T-helper 22 cell (primary cell): ENCODE measurements at regions not wholly inside any gene's neighbourhood (a gene's known extent, or its start where the extent isn't known, plus 50 kb on each side); places are given as distances from the start of the nearest gene placed in this dataset.

Experiments
- DNase-seq: peaks from one replicate; pipeline ENCODE4 v3.0.0-alpha.2; 2020; ENCODE audit warnings: low read depth

DNA sequence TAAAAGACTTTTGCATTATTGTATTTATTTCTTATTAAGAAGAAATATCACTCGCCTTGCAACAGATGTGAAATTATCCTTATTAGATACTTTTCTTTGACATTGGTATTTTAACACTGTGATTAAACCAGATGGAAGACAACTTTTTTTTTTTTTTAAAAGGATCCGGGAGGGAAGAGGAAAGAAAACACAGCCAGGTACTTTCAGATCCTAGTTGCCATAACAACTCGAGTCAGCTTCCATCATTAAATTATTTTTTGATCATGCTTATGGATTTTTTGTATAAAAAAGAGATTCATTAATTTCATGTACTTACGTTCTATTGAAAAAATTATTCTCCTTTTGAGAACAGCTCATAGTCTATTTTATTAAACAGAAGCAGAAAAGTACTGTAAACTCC is 515.7 kb downstream of the TBC1D4 start:
- no peak for DNase-seq

GRCh38 chr13:74945637-74946036 is 536.3 kb downstream of the TBC1D4 start:
- DNase-seq, result no peak

DNA sequence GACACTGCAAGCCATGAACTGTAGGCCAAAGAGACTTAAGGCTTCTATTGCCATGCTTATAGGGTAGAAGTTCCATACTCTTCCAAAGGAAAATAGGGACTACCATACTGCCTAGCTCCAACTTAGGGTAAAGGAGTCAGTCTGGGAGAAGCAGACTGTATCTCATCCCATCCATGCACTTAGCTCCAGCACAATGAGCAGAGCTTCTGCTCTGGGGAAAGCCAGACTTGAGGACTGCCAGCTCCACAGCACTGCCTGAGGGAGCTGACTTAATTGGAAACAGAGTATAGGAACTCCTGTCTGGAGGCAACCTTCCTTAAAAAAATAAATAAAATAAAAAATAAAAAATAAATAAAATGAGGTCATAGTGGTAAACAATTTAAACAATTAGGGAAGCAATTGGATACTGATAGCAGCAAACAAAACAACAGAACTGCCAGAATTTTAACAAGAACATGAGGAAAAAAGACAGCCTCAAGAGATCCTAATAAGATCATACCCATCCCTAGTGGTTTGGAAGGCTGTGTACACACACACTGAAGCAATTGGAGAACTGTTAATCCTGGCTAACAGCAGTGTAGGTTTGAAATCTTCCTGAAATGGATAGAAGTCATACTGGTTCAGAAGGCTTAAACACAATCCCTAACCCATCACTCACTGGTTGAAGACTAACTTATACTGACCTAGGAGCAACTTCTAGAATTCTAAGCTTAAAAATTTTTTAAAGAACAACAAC is 550.1 kb downstream of the TBC1D4 start:
- no peak for DNase-seq

DNA sequence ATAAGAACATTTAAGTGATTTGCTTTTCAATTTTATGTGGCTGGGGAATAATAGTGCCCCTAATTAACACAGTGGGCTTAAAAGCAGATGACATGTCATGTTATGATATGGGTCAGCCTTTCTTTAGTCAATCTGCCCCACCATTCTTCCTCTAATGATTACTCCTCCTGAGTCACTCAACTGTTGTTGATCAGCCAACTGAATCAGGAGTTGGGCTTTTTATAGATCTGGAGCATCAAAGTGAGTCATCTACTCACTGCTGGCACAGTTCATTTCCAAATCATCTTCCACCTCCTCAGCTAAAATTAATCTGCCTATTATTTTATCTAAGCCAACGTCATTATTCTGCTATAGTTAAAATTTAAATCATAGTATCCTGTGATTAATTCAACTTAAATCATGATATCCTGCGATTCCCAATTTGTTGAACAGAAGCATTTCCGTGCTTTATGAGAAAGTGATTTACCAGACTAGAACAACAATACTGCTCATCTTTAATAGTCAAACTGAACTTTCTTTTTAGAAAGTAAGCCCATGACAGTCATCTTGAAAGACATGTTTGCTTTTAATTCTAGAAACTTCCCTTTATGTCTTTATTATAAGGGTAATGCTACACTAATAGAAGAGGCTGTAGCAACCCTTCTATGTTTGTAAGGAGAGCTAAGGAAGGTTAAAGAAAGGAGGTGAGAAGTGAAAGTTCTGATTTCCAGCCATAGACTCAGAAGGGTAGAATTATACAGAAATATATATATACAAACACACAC is 551.4 kb downstream of the TBC1D4 start:
- no peak for DNase-seq

DNA sequence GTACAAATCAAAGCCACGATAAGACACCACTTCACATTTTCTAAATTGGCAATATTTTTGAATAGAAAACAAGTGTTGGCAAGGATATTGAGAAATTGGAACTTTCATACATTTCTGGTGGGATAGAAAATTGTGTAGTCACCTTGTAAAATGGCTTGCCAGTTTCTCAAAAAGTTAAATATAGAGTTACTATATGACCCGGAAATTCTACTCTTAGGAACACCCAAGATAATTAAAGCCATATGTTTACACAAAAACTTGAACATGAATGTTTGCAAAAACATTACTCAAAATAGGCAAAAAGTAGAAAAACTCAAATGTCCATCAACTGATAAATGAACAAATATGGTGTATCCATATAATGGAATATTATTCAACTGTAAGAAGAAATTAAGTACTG is 552.5 kb downstream of the TBC1D4 start:
- DNase-seq, result no peak

DNA sequence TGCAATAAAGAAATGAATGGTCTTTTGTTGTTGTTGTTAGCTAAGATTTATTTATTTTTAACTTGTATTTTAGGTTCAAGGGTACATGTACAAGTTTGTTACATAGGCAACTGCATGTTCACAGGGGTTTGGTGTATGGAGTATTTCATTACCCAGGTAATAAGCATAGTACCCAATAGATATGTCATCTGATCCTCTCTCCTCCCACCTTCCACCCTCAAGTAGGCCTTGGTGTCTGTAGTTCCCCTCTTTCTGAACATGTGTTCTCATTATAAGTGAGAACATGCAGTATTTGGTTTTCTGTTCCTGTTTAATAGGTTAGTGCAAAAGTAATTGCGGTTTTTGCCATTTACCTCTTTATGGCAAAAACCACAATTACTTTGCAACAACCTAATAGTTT is 554.1 kb downstream of the TBC1D4 start:
- DNase-seq, result no peak

GRCh38 chr13:74922963-74923362 is 559.0 kb downstream of the TBC1D4 start:
- DNase-seq, result no peak

GRCh38 chr13:74921326-74921725 is 560.6 kb downstream of the TBC1D4 start:
- no peak for DNase-seq

- no peak for DNase-seq
These were observed 561.0 kb downstream of the TBC1D4 start for GRCh38 chr13:74920920-74921319.

DNA sequence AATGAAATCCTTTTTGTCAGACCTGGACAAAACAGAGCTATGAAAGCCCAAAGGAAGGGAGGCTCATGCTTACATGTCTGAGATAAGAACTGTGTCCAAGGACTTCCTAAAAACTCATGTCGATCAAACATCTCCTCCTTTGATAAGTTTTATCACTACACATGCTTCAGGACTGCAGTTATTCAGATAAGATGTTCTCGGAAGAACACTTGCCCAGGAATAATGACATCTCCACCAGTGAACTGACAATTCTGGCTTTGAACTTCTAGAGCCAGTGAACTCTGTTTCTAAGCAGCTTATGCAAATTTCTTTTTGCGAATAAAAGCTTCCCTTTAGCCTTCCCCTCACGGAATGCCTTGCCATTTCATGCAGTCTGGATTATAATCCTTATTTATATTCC is 561.6 kb downstream of the TBC1D4 start:
- DNase-seq, result no peak

GRCh38 chr13:74919914-74920313 is 562.1 kb downstream of the TBC1D4 start:
- no peak for DNase-seq

DNA sequence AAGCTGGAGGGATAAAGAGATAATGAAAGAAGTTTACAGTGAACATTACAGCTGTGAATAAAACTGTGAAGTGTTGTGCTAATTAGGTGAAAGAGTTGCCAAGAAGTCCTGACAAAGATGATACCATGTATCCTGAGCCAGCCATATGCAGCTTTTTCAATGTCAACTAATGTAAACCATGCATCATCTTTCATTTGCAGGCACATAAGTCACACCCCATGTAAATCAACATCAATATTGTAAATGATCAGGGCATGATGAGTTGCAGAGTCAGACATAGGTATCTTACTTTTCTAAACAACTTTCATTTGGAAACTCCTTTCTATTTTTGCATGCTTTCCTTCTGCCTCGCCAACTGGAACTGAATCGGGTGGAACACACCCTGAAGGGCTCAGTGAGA is 569.1 kb downstream of the TBC1D4 start:
- no peak for DNase-seq

- no peak for DNase-seq
These were observed 571.6 kb downstream of the TBC1D4 start for GRCh38 chr13:74910415-74910814.

DNA sequence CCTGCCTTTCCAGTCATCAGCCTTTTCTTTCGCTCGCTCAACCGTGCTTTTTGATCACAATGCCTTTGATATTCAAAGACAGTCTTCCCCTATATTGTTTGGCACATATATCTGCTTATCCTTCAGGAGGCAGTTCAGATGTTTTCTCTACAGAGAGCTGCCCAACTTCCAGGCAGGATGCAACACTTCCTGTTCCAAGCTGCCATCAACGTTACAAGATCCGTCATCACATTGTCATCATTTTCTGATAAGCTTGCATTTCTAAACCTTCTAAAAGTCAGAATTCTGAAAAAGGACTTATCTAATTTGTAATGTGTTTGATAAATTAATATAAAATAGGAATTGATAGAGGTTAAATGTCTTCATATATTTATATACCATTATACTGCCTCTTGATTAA is 574.2 kb downstream of the TBC1D4 start:
- DNase-seq, result no peak

GRCh38 chr13:74904556-74904955 is 577.4 kb downstream of the TBC1D4 start:
- DNase-seq, result no peak

GRCh38 chr13:74895042-74895796 is 586.8 kb downstream of the TBC1D4 start:
- no peak for DNase-seq

- DNase-seq, result no peak
These were observed 589.9 kb downstream of the TBC1D4 start for GRCh38 chr13:74892096-74892495.

- DNase-seq, result no peak
These were observed 590.4 kb downstream of the TBC1D4 start for GRCh38 chr13:74891610-74892009.

DNA sequence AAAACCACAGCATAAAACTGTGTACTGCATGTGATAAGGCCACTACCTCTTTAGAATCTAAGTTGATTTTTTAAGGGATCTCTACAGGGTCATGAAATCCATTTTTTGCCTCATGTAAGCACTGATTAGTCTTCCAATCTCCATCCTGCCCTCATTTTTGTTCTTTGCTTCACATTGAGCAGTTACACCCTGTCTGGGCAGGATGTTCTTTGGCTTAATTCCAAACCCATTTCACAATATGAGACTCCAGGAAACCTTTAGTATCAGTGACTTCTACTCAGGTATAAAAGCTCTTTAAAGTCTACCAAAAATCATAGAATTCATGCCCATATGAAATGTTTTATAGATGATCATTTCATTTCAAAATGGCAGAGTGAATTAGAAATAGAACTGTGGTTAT is 592.6 kb downstream of the TBC1D4 start:
- DNase-seq, result no peak

- no peak for DNase-seq
These were observed 595.5 kb downstream of the TBC1D4 start for GRCh38 chr13:74886502-74886901.

GRCh38 chr13:74883834-74884233 is 598.1 kb downstream of the TBC1D4 start:
- no peak for DNase-seq

DNA sequence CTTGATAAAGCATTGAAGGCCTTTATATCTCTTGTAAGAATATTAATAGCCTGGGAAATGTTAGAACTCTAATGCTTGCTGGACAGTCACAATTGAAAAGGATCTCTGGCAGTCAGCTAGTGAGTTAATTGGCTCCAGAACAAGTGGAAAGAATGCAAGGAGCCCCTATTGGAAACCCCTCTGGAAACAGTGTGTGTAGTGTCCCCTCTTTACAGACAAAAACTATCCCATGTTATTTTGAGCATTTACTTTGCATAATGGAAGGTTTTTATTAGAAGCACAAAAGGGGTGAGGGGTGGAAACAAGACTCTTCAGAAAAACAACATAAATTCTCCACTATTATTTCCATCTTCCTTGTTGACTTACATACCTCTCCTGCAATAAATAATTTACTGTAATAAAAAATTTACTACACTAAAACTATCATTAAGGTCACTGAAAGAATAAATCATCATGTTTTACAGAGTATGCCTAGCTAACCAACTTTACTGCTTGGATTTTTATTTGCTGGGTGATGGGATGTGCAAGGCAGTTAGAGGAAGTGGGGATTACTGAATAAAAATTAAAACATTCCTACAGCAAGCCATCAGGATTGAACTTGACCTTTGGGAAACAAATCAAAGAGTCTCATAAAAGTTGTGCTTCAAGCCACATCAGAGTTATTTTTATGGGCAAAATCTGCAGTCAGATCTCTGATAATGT is 610.4 kb downstream of the TBC1D4 start:
- no peak for DNase-seq
